Hematopoietic multipotent progenitor cell (in vitro differentiated cells): ENCODE measurements at regions not wholly inside any gene's neighbourhood (a gene's known extent, or its start where the extent isn't known, plus 50 kb on each side); places are given as distances from the start of the nearest gene placed in this dataset.
"Not testable (repeated sequence)": the region's sequence is repeated elsewhere in the genome, so short reads cannot be mapped to it uniquely, and the experiment has no call there.

Source experiments
- DNase-seq, 3 donors: peaks; one replicate each; pipeline ENCODE4 v3.0.0-alpha.2; 2011 to 2015; ENCODE audit warnings: low read depth in 2 of 3, low spot score in 2 of 3

- peak in 1 of 3 donors; percentile 29 for DNase-seq
Observed at GRCh38 chr15:53218666-53219580, 428.8 kb upstream of the ONECUT1 start.

GRCh38 chr15:53216036-53216435 is 425.9 kb upstream of the ONECUT1 start:
- no peak for DNase-seq

- DNase-seq, result no peak
Observed at GRCh38 chr15:53213336-53213735, 423.2 kb upstream of the ONECUT1 start.

GRCh38 chr15:53212785-53213184 is 422.6 kb upstream of the ONECUT1 start:
- DNase-seq, result no peak

GRCh38 chr15:53210653-53211052 is 420.5 kb upstream of the ONECUT1 start:
- no peak for DNase-seq

GRCh38 chr15:53209396-53210042 is 419.4 kb upstream of the ONECUT1 start:
- no peak for DNase-seq

- no peak for DNase-seq
Observed at GRCh38 chr15:53208751-53209150, 418.6 kb upstream of the ONECUT1 start.

- peak in 1 of 3 donors; percentile 49 for DNase-seq
Observed at GRCh38 chr15:53203454-53203853, 413.3 kb upstream of the ONECUT1 start.

- no peak for DNase-seq
Observed at GRCh38 chr15:53202876-53203275, 412.7 kb upstream of the ONECUT1 start.

GRCh38 chr15:53197426-53197839 is 407.3 kb upstream of the ONECUT1 start:
- peak in 2 of 3 donors; percentile 72 to 75 for DNase-seq

- DNase-seq, result no peak
Observed at GRCh38 chr15:53196788-53197187, 406.7 kb upstream of the ONECUT1 start.

- no peak for DNase-seq
Observed at GRCh38 chr15:53196242-53196641, 406.1 kb upstream of the ONECUT1 start.

- DNase-seq, result peak in 1 of 3 donors; percentile 68
Observed at GRCh38 chr15:53193149-53193548, 403.0 kb upstream of the ONECUT1 start.

GRCh38 chr15:53189860-53190259 is 399.7 kb upstream of the ONECUT1 start:
- no peak for DNase-seq

- not testable (repeated sequence) for DNase-seq
Observed at GRCh38 chr15:53183449-53183848, 393.3 kb upstream of the ONECUT1 start.

GRCh38 chr15:53171571-53171970 is 381.4 kb upstream of the ONECUT1 start:
- no peak for DNase-seq

GRCh38 chr15:53166684-53167201 is 376.6 kb upstream of the ONECUT1 start:
- no peak for DNase-seq

GRCh38 chr15:53165988-53166683 is 376.0 kb upstream of the ONECUT1 start:
- no peak for DNase-seq

GRCh38 chr15:53160092-53160704 is 370.1 kb upstream of the ONECUT1 start:
- no peak for DNase-seq

- no peak for DNase-seq
Observed at GRCh38 chr15:53159458-53159857, 369.3 kb upstream of the ONECUT1 start.

- no peak for DNase-seq
Observed at GRCh38 chr15:53158995-53159394, 368.9 kb upstream of the ONECUT1 start.
